IMR-90 (cell line): ENCODE measurements at regions not wholly inside any gene's neighbourhood (a gene's known extent, or its start where the extent isn't known, plus 50 kb on each side); places are given as distances from the start of the nearest gene placed in this dataset.

Experiments
- ATAC-seq: fragments of 200-7000 bp; cut with Tn5 transposase; 2 replicates; pipeline ENCODE4 v1.9.1; 2020; ENCODE audit warnings: low read depth, mild to moderate bottlenecking, moderate library complexity
- BruUV-seq: library from RNA; stranded (reverse); fragments of 400-500 nt; replicated peaks from 2 replicates; lab custom pipeline; 2021; lab: Mats Ljungman, UMichigan
- CTCF ChIA-PET: fragments of 300-600 bp; formaldehyde crosslinking; extraction: SDS; loops from one replicate; lab custom pipeline; 2021; ENCODE audit warnings: antibody characterized with exemption; lab: Yijun Ruan, JAX
- POLR2A ChIA-PET: fragments of 300-600 bp; sonication (Branson Sonifier 250); formaldehyde crosslinking; loops from one replicate; lab custom pipeline; 2022; ENCODE audit warnings: antibody characterized with exemption; ENCODE audit not compliant: unreplicated experiment; lab: Charles Lee
- DNase-seq: peaks from one replicate; pipeline ENCODE4 v3.0.0; 2013
- H2AFZ ChIP-seq: replicated peaks from 2 replicates; pipeline ENCODE3; 2013; ENCODE audit warnings: low read length, mild to moderate bottlenecking; ENCODE audit not compliant: poor library complexity
- H2AK5ac ChIP-seq: 2 replicates; pipeline ENCODE4 v1.6.1; 2013; ENCODE audit warnings: low read depth, low read length, inconsistent platforms
- H2AK9ac ChIP-seq: replicated peaks from 2 replicates; pipeline ENCODE3; 2013; ENCODE audit warnings: mild to moderate bottlenecking, low read depth, low read length, moderate library complexity; ENCODE audit not compliant: poor library complexity
- H2BK120ac ChIP-seq: 2 replicates; pipeline ENCODE4 v1.6.1; 2013; ENCODE audit warnings: low read depth, low read length, inconsistent platforms
- H2BK15ac ChIP-seq: 3 replicates; pipeline ENCODE4 v1.6.1; 2013; ENCODE audit warnings: low read depth, low read length, inconsistent platforms
- H2BK20ac ChIP-seq: 2 replicates; pipeline ENCODE4 v1.6.1; 2013; ENCODE audit warnings: low read depth, mild to moderate bottlenecking, inconsistent platforms, low read length, moderate library complexity
- H2BK5ac ChIP-seq: 2 replicates; pipeline ENCODE4 v1.6.1; 2013; ENCODE audit warnings: mild to moderate bottlenecking, low read depth, low read length, inconsistent platforms; ENCODE audit not compliant: poor library complexity, severe bottlenecking
- H3K14ac ChIP-seq: replicated peaks from 2 replicates; pipeline ENCODE4 v1.6.1; 2013; ENCODE audit warnings: low read depth, low read length, inconsistent platforms
- H3K18ac ChIP-seq: 2 replicates; pipeline ENCODE4 v1.6.1; 2013; ENCODE audit warnings: low read depth, low read length, control low read depth
- H3K23ac ChIP-seq: 2 replicates; pipeline ENCODE4 v1.6.1; 2013; ENCODE audit warnings: low read depth, low read length, inconsistent platforms
- H3K27ac ChIP-seq: 2 replicates; pipeline ENCODE4 v1.5.1; 2013; ENCODE audit warnings: mild to moderate bottlenecking, control low read depth, low read length; ENCODE audit not compliant: insufficient read depth
- H3K27me3 ChIP-seq: 2 replicates; pipeline ENCODE4 v1.6.1; 2013; ENCODE audit warnings: low read length; ENCODE audit not compliant: control insufficient read depth, insufficient read depth
- H3K36me3 ChIP-seq: 2 replicates; pipeline ENCODE4 v1.6.1; 2013; ENCODE audit warnings: low read length, mixed read lengths; ENCODE audit not compliant: control insufficient read depth, insufficient read depth
- H3K4ac ChIP-seq: 2 replicates; pipeline ENCODE4 v1.6.1; 2013; ENCODE audit warnings: low read depth, low read length, inconsistent platforms
- H3K4me1 ChIP-seq: 2 replicates; pipeline ENCODE4 v1.6.1; 2013; ENCODE audit warnings: low read length, mixed read lengths; ENCODE audit not compliant: control insufficient read depth, insufficient read depth
- H3K4me2 ChIP-seq: 2 replicates; pipeline ENCODE4 v1.6.1; 2013; ENCODE audit warnings: low read depth, mild to moderate bottlenecking, control low read depth, low read length, moderate library complexity
- H3K4me3 ChIP-seq: 2 replicates; pipeline ENCODE4 v1.5.1; 2013; ENCODE audit warnings: low read depth, mild to moderate bottlenecking, control low read depth, low read length, moderate library complexity; ENCODE audit not compliant: insufficient read depth
- H3K56ac ChIP-seq: 2 replicates; pipeline ENCODE4 v1.6.1; 2013; ENCODE audit warnings: low read length, inconsistent platforms; ENCODE audit not compliant: insufficient read depth; ENCODE audit errors: extremely low read depth
- H3K79me1 ChIP-seq, 2 experiments: 2 replicates each; pipeline ENCODE4 v1.6.1; 2013; ENCODE audit warnings: low read length in 2 of 2, inconsistent platforms in 1 of 2, low read depth in 1 of 2
- H3K9ac ChIP-seq: 2 replicates; pipeline ENCODE4 v1.6.1; 2013; ENCODE audit warnings: low read depth, low read length, control low read depth
- H3K9me1 ChIP-seq: 2 replicates; pipeline ENCODE4 v1.6.1; 2013; ENCODE audit warnings: low read length, inconsistent platforms; ENCODE audit not compliant: insufficient read depth
- H3K9me3 ChIP-seq: 2 replicates; pipeline ENCODE4 v1.6.1; 2013; ENCODE audit warnings: low read length; ENCODE audit not compliant: control insufficient read depth, insufficient read depth
- H4K20me1 ChIP-seq: 2 replicates; pipeline ENCODE4 v1.6.1; 2013; ENCODE audit warnings: low read length, inconsistent platforms; ENCODE audit not compliant: insufficient read depth
- H4K5ac ChIP-seq: 2 replicates; pipeline ENCODE4 v1.6.1; 2013; ENCODE audit warnings: mild to moderate bottlenecking, low read depth, low read length, control low read depth
- H4K8ac ChIP-seq, 2 experiments: 2 replicates each; pipeline ENCODE4 v1.6.1; 2013; ENCODE audit warnings: low read depth in 2 of 2, low read length in 2 of 2, control low read depth in 1 of 2, inconsistent platforms in 1 of 2
- H4K91ac ChIP-seq: 2 replicates; pipeline ENCODE4 v1.6.1; 2013; ENCODE audit warnings: low read depth, low read length, inconsistent platforms; ENCODE audit not compliant: insufficient read depth
- NFE2L2 ChIP-seq: fragments of 150-350 bp; IDR thresholded peaks from 2 replicates; pipeline ENCODE4 v1.6.1; 2016; ENCODE audit warnings: low read depth, mild to moderate bottlenecking, low read length
- RFX5 ChIP-seq: IDR thresholded peaks from 2 replicates; pipeline ENCODE4 v1.8.0; 2012; ENCODE audit warnings: low read depth, mild to moderate bottlenecking, low read length, moderate library complexity
- USF2 ChIP-seq: fragments of 150-350 bp; IDR thresholded peaks from 2 replicates; pipeline ENCODE4 v1.6.1; 2017; ENCODE audit warnings: mild to moderate bottlenecking, antibody characterized with exemption, low read length, low read depth
- WGBS, 2 experiments: methylation state at CpG; one replicate each; pipeline versions ENCODE4 v1.1.5 to v1.1.7; 2013; ENCODE audit warnings: missing lambda C conversion rate in 2 of 2; ENCODE audit not compliant: insufficient read length in 1 of 2; ENCODE audit errors: extremely low coverage in 2 of 2; 5-methylcytosine and 5-hydroxymethylcytosine counted together
- dilution Hi-C: fragments of 300-500 bp; cut with HindIII; formaldehyde crosslinking; loops from one replicate; pipeline ENCODE4 v1.14.3; 2018; ENCODE audit warnings: low sequenced_read_pairs; ENCODE audit not compliant: unreplicated experiment
- in situ Hi-C: fragments of 300-500 bp; cut with MboI; formaldehyde crosslinking; loops from 3 replicates; pipeline ENCODE4 v1.14.3; 2019; ENCODE audit warnings: low sequenced_read_pairs, inconsistent platforms, mixed read lengths
- intact Hi-C: fragments of 100-400 bp; cut with micrococcal nuclease; formaldehyde crosslinking; loops from 2 replicates; pipeline ENCODE4 v1.10.0; 2022

- H2BK20ac ChIP-seq = no peak overlapping the region
- H3K18ac ChIP-seq = no peak overlapping the region
- WGBS, 2 experiments = no CpG with 5 or more reads among the region's 1 CpG
- no peak for TF ChIP-seq NFE2L2
- TF ChIP-seq USF2 = no peak
- TF ChIP-seq RFX5 = no peak
- ChIA-PET CTCF (no interaction called here), POLR2A (no interaction called here)
- H2BK15ac ChIP-seq = no peak overlapping the region
- H3K4me3 ChIP-seq = no peak overlapping the region
- no peak overlapping the region for H4K5ac ChIP-seq
- in situ Hi-C loops (no loop called here), dilution Hi-C loops (no loop called here), intact Hi-C loops (no loop called here)
- H3K27ac ChIP-seq = no peak overlapping the region
- H3K27me3 ChIP-seq = no peaks in the 10 kb centered on the region
- H3K4me1 ChIP-seq = no peaks in the 10 kb centered on the region
- no peak overlapping the region for H3K4me2 ChIP-seq
- no peak overlapping the region for H3K23ac ChIP-seq
- H2AK5ac ChIP-seq = no peak overlapping the region
- no peak overlapping the region for H2AK9ac ChIP-seq
- no peak overlapping the region for H3K56ac ChIP-seq
- no peak for ATAC-seq
- no peak overlapping the region for H4K8ac ChIP-seq
- no peaks in the 10 kb centered on the region for H3K79me1 ChIP-seq
- no peaks in the 10 kb centered on the region for H3K9me1 ChIP-seq
- DNase-seq = no peak
- H3K9ac ChIP-seq = no peak overlapping the region
- no peak overlapping the region for H3K4ac ChIP-seq
- no peaks in the 10 kb centered on the region for H3K36me3 ChIP-seq
- H3K9me3 ChIP-seq = no peaks in the 10 kb centered on the region
- BruUV-seq = no TSS peak
- H2BK120ac ChIP-seq = no peak overlapping the region
- no peak overlapping the region for H4K91ac ChIP-seq
- H2AFZ ChIP-seq = no peak overlapping the region
- H4K20me1 ChIP-seq = no peaks in the 10 kb centered on the region
- no peak overlapping the region for H3K14ac ChIP-seq
- no peak overlapping the region for H2BK5ac ChIP-seq
Observed at GRCh38 chr2:195181059-195181705, 475.8 kb upstream of the SLC39A10 start.
